ENCODE measurements at regions not wholly inside any gene's neighbourhood (a gene's known extent, or its start where the extent isn't known, plus 50 kb on each side); places are given as distances from the start of the nearest gene placed in this dataset.
A peak's percentile ranks its signal among the peaks of the same experiment; 100 is the strongest.

- Histone ChIP-seq H3K27me3 (ENCODE audit: insufficient read depth, low read depth, low read length) (no peaks in the 10 kb centered on the region), H3K27ac (ENCODE audit: low read length) (no peak overlapping the region), H3K4me3 (ENCODE audit: low read length) (no peak overlapping the region), H3K9ac (ENCODE audit: low read length) (no peak overlapping the region), H3F3A (ENCODE audit: insufficient read depth, low read length, poor library complexity, severe bottlenecking) (no peaks in the 10 kb centered on the region), H3K9me3 (ENCODE audit: low read length) (no peaks in the 10 kb centered on the region), H3K9me2 (ENCODE audit: insufficient read depth, low read length) (no peaks in the 10 kb centered on the region), H3K36me3 (ENCODE audit: insufficient read depth, low read length) (no peaks in the 10 kb centered on the region), H3K4me2 (ENCODE audit: low read length) (no peak overlapping the region), H4K20me1 (ENCODE audit: insufficient read depth) (no peaks in the 10 kb centered on the region), H2AFZ (ENCODE audit: low read depth, low read length) (no peak overlapping the region), H3K79me2 (replicated peaks; ENCODE audit: insufficient read depth, low read length) (no peaks in the 10 kb centered on the region)
- TF ChIP-seq SMC3 (conservative IDR thresholded peaks at IDR 0.05; ENCODE audit: poor library complexity) (no peak), MXI1 (conservative IDR thresholded peaks at IDR 0.05; ENCODE audit: poor library complexity, severe bottlenecking) (no peak), POLR2AphosphoS5 (IDR thresholded peaks at IDR 0.05) (no peak), EP300 (conservative IDR thresholded peaks at IDR 0.05; ENCODE audit: poor library complexity, severe bottlenecking) (no peak), EZH2 (IDR thresholded peaks at IDR 0.05; ENCODE audit: borderline replicate concordance, insufficient read depth, low read length, poor library complexity, severe bottlenecking) (no peak), RAD21 (conservative IDR thresholded peaks at IDR 0.05) (no peak), TAF1 (IDR thresholded peaks at IDR 0.05; ENCODE audit: low read depth) (no peak), REST (IDR thresholded peaks at IDR 0.05; ENCODE audit: borderline replicate concordance) (no peak), CTCF (IDR thresholded peaks at IDR 0.05; ENCODE audit: poor library complexity, severe bottlenecking) (no peak)
Observed at GRCh38 chr3:5800965-5801364, 613.5 kb downstream of the EDEM1 start.

- Histone ChIP-seq H3K79me2 (replicated peaks; ENCODE audit: insufficient read depth, low read length) (no peaks in the 10 kb centered on the region), H3K36me3 (ENCODE audit: insufficient read depth, low read length) (no peaks in the 10 kb centered on the region), H3K4me3 (ENCODE audit: low read length) (no peak overlapping the region), H3K9me3 (ENCODE audit: low read length) (no peaks in the 10 kb centered on the region), H3K27me3 (ENCODE audit: insufficient read depth, low read depth, low read length) (no peaks in the 10 kb centered on the region), H3K4me2 (ENCODE audit: low read length) (no peak overlapping the region), H3K9ac (ENCODE audit: low read length) (no peak overlapping the region), H2AFZ (ENCODE audit: low read depth, low read length) (no peak overlapping the region), H3K9me2 (ENCODE audit: insufficient read depth, low read length) (no peaks in the 10 kb centered on the region), H4K20me1 (ENCODE audit: insufficient read depth) (no peaks in the 10 kb centered on the region), H3F3A (ENCODE audit: insufficient read depth, low read length, poor library complexity, severe bottlenecking) (no peaks in the 10 kb centered on the region), H3K27ac (ENCODE audit: low read length) (no peak overlapping the region)
- TF ChIP-seq RAD21 (conservative IDR thresholded peaks at IDR 0.05) (no peak), CTCF (IDR thresholded peaks at IDR 0.05; ENCODE audit: poor library complexity, severe bottlenecking) (peak; percentile 23)
Observed at GRCh38 chr3:5806192-5806591, 618.7 kb downstream of the EDEM1 start.
